GM03348 (cell line): ENCODE measurements at regions not wholly inside any gene's neighbourhood (a gene's known extent, or its start where the extent isn't known, plus 50 kb on each side); places are given as distances from the start of the nearest gene placed in this dataset.

Source experiments
- DNase-seq: peaks from one replicate; pipeline ENCODE4 v3.0.0; 2012; ENCODE audit warnings: low spot score

GRCh38 chr6:141677598-141678211, 455.0 kb upstream of the GJE1 start:
- peak; percentile 36 for DNase-seq

- DNase-seq = peak; percentile 12
Observed at GRCh38 chr6:141675957-141676356, 456.8 kb upstream of the GJE1 start.

GRCh38 chr6:141669141-141669540, 463.6 kb upstream of the GJE1 start:
- no peak for DNase-seq

- peak; percentile 4 for DNase-seq
Observed at GRCh38 chr6:141667580-141668309, 465.0 kb upstream of the GJE1 start.

- no peak for DNase-seq
Observed at GRCh38 chr6:141666187-141666586, 466.5 kb upstream of the GJE1 start.

GRCh38 chr6:141664744-141665143, 468.0 kb upstream of the GJE1 start:
- no peak for DNase-seq

GRCh38 chr6:141659582-141659981, 473.1 kb upstream of the GJE1 start:
- no peak for DNase-seq

- no peak for DNase-seq
Observed at GRCh38 chr6:141658696-141659095, 474.0 kb upstream of the GJE1 start.

GRCh38 chr6:141657812-141658211, 474.9 kb upstream of the GJE1 start:
- DNase-seq = no peak

GRCh38 chr6:141653590-141653989, 479.1 kb upstream of the GJE1 start:
- DNase-seq = no peak

- no peak for DNase-seq
Observed at GRCh38 chr6:141641951-141642350, 490.8 kb upstream of the GJE1 start.

GRCh38 chr6:141641406-141641805, 491.3 kb upstream of the GJE1 start:
- DNase-seq = no peak

- no peak for DNase-seq
Observed at GRCh38 chr6:141635621-141636020, 497.1 kb upstream of the GJE1 start.

GRCh38 chr6:141634269-141634668, 498.5 kb upstream of the GJE1 start:
- DNase-seq = no peak

GRCh38 chr6:141624301-141624700, 508.4 kb upstream of the GJE1 start:
- no peak for DNase-seq

- no peak for DNase-seq
Observed at GRCh38 chr6:141618180-141618581, 514.5 kb upstream of the GJE1 start.

GRCh38 chr6:141610741-141611140, 522.0 kb upstream of the GJE1 start:
- DNase-seq = no peak

- no peak for DNase-seq
Observed at GRCh38 chr6:141607956-141608355, 524.8 kb upstream of the GJE1 start.

GRCh38 chr6:141598487-141598886, 534.2 kb upstream of the GJE1 start:
- peak; percentile 12 for DNase-seq

GRCh38 chr6:141594874-141595273, 537.9 kb upstream of the GJE1 start:
- DNase-seq = no peak

GRCh38 chr6:141593311-141593710, 539.4 kb upstream of the GJE1 start:
- DNase-seq = no peak

- peak; percentile 67 for DNase-seq
Observed at GRCh38 chr6:141587482-141588266, 545.1 kb upstream of the GJE1 start.

- peak; percentile 49 for DNase-seq
Observed at GRCh38 chr6:141580988-141581552, 551.7 kb upstream of the GJE1 start.
